ENCODE measurements at regions not wholly inside any gene's neighbourhood (a gene's known extent, or its start where the extent isn't known, plus 50 kb on each side); places are given as distances from the start of the nearest gene placed in this dataset.
A peak's percentile ranks its signal among the peaks of the same experiment; 100 is the strongest.
"Not testable (repeated sequence)": the region's sequence is repeated elsewhere in the genome, so short reads cannot be mapped to it uniquely, and the experiment has no call there.

- FAIRE-seq, result no peak
- no peak for DNase-seq (ENCODE audit: low spot score)
Measured at GRCh38 chr7:138214926-138215325, 138.7 kb downstream of the AKR1D1 start.

- not testable (repeated sequence) for DNase-seq (ENCODE audit: low spot score); FAIRE-seq
Measured at GRCh38 chr7:138220321-138220720, 144.1 kb downstream of the AKR1D1 start.

- DNase-seq (ENCODE audit: low spot score); FAIRE-seq: not testable (repeated sequence)
Measured at GRCh38 chr7:138221388-138221787, 145.1 kb downstream of the AKR1D1 start.

GRCh38 chr7:138223402-138223879, 147.2 kb downstream of the AKR1D1 start:
- no peak for DNase-seq (ENCODE audit: low spot score)
- no peak for FAIRE-seq

GRCh38 chr7:138226001-138226476, 149.8 kb downstream of the AKR1D1 start:
- FAIRE-seq, result no peak
- no peak for DNase-seq (ENCODE audit: low spot score)

GRCh38 chr7:138226745-138227279, 150.6 kb downstream of the AKR1D1 start:
- FAIRE-seq (no peak), DNase-seq (ENCODE audit: low spot score) (no peak)

GRCh38 chr7:138228119-138228518, 151.9 kb downstream of the AKR1D1 start:
- DNase-seq (ENCODE audit: low spot score) (no peak), FAIRE-seq (no peak)

- no peak for FAIRE-seq
- DNase-seq (ENCODE audit: low spot score), result no peak
Measured at GRCh38 chr7:138228769-138229168, 152.5 kb downstream of the AKR1D1 start.

GRCh38 chr7:138233189-138233588, 156.9 kb downstream of the AKR1D1 start:
- DNase-seq (ENCODE audit: low spot score) (no peak), FAIRE-seq (no peak)

- DNase-seq (ENCODE audit: low spot score), result no peak
- FAIRE-seq, result no peak
Measured at GRCh38 chr7:138235207-138235606, 158.9 kb downstream of the AKR1D1 start.

- DNase-seq (ENCODE audit: low spot score), result no peak
- FAIRE-seq, result no peak
Measured at GRCh38 chr7:138237995-138238394, 161.7 kb downstream of the AKR1D1 start.

- FAIRE-seq, result no peak
- no peak for DNase-seq (ENCODE audit: low spot score)
Measured at GRCh38 chr7:138238734-138239659, 162.7 kb downstream of the AKR1D1 start.

- DNase-seq (ENCODE audit: low spot score), result no peak
- no peak for FAIRE-seq
Measured at GRCh38 chr7:138243430-138243829, 167.2 kb downstream of the AKR1D1 start.

GRCh38 chr7:138243836-138244235, 167.6 kb downstream of the AKR1D1 start:
- DNase-seq (ENCODE audit: low spot score) (no peak), FAIRE-seq (no peak)

GRCh38 chr7:138244606-138245005, 168.3 kb downstream of the AKR1D1 start:
- DNase-seq (ENCODE audit: low spot score) (no peak), FAIRE-seq (no peak)

GRCh38 chr7:138245216-138245615, 169.0 kb downstream of the AKR1D1 start:
- DNase-seq (ENCODE audit: low spot score) (no peak), FAIRE-seq (no peak)

- FAIRE-seq (no peak), DNase-seq (ENCODE audit: low spot score) (no peak)
Measured at GRCh38 chr7:138245682-138246081, 169.4 kb downstream of the AKR1D1 start.

- DNase-seq (ENCODE audit: low spot score), result no peak
Measured at GRCh38 chr7:138246428-138246827, 170.2 kb downstream of the AKR1D1 start.

GRCh38 chr7:138247081-138247480, 170.8 kb downstream of the AKR1D1 start:
- FAIRE-seq (no peak), DNase-seq (ENCODE audit: low spot score) (no peak)

More at GRCh38 chr7:138246428-138246827, 170.2 kb downstream of the AKR1D1 start:
- no peak for FAIRE-seq

- peak; percentile 18 for DNase-seq (ENCODE audit: low spot score)
- FAIRE-seq, result no peak
Measured at GRCh38 chr7:138247568-138248333, 171.5 kb downstream of the AKR1D1 start.

GRCh38 chr7:138248609-138249008, 172.3 kb downstream of the AKR1D1 start:
- DNase-seq (ENCODE audit: low spot score) (no peak), FAIRE-seq (no peak)

GRCh38 chr7:138249975-138250374, 173.7 kb downstream of the AKR1D1 start:
- DNase-seq (ENCODE audit: low spot score) (no peak), FAIRE-seq (no peak)
